Esophagus muscularis mucosa (tissue), 4 donors: ENCODE measurements at regions not wholly inside any gene's neighbourhood (a gene's known extent, or its start where the extent isn't known, plus 50 kb on each side); places are given as distances from the start of the nearest gene placed in this dataset.
"Not testable (repeated sequence)": the region's sequence is repeated elsewhere in the genome, so short reads cannot be mapped to it uniquely, and the experiment has no call there.

Experiments
- DNase-seq: peaks from one replicate; pipeline ENCODE4 v3.0.0-alpha.2; 2017; ENCODE audit errors: extremely low spot score
- H3K27ac ChIP-seq, 4 donors: fragments of 200-600 bp; sonication (generic); replicated peaks in 1 of 4; 1 replicate in 3 of 4; 2 replicates in 1 of 4; pipeline ENCODE4 v1.5.1; 2016 to 2019; ENCODE audit warnings: mild to moderate bottlenecking in 1 of 4
- H3K27me3 ChIP-seq, 4 donors: fragments of 200-600 bp; sonication (generic); one replicate each; pipeline versions ENCODE4 v1.5.1 to v1.6.0; 2016 to 2019
- H3K36me3 ChIP-seq, 4 donors: fragments of 200-600 bp; sonication (generic); one replicate each; pipeline ENCODE4 v1.5.1; 2016 to 2019
- H3K4me1 ChIP-seq, 4 donors: fragments of 200-600 bp; sonication (generic); one replicate each; pipeline ENCODE4 v1.5.1; 2016 to 2019
- H3K4me3 ChIP-seq, 4 donors: fragments of 200-600 bp; sonication (generic); 1 replicate in 2 of 4; 2 replicates in 2 of 4; pipeline ENCODE4 v1.5.1; 2016 to 2019; ENCODE audit warnings: mild to moderate bottlenecking in 4 of 4, moderate library complexity in 1 of 4
- H3K9me3 ChIP-seq, 4 donors: fragments of 200-600 bp; sonication (generic); 1 replicate in 3 of 4; 2 replicates in 1 of 4; pipeline ENCODE4 v1.5.1; 2016 to 2019
- CTCF ChIP-seq, 3 experiments: fragments of 200-600 bp in 2 of 3; fragments of 450-650 bp in 1 of 3; sonication (generic) in 2 of 3; IDR thresholded peaks; one replicate each; pipeline ENCODE4 v1.5.1; 2017 to 2019; ENCODE audit warnings: antibody characterized with exemption in 3 of 3, mild to moderate bottlenecking in 2 of 3, moderate library complexity in 1 of 3
- EP300 ChIP-seq: sonication (generic); formaldehyde crosslinking; IDR thresholded peaks from one replicate; pipeline ENCODE4 v1.6.1; 2017; ENCODE audit warnings: antibody characterized with exemption
- POLR2A ChIP-seq: fragments of 450-650 bp; IDR thresholded peaks from one replicate; pipeline ENCODE4 v1.6.1; 2017; ENCODE audit warnings: antibody characterized with exemption, moderate library complexity, mild to moderate bottlenecking, low read depth
- POLR2AphosphoS5 ChIP-seq, 2 donors: sonication (generic); formaldehyde crosslinking; IDR thresholded peaks; one replicate each; pipeline ENCODE4 v1.6.1; 2017; ENCODE audit warnings: antibody characterized with exemption in 2 of 2
- WGBS: methylation state at CpG from one replicate; pipeline ENCODE4 v1.1.5; 2018; 5-methylcytosine and 5-hydroxymethylcytosine counted together
- intact Hi-C: fragments of 100-400 bp; cut with DNase I; formaldehyde crosslinking; loops from one replicate; pipeline ENCODE4 v1.15.1; 2023

DNA sequence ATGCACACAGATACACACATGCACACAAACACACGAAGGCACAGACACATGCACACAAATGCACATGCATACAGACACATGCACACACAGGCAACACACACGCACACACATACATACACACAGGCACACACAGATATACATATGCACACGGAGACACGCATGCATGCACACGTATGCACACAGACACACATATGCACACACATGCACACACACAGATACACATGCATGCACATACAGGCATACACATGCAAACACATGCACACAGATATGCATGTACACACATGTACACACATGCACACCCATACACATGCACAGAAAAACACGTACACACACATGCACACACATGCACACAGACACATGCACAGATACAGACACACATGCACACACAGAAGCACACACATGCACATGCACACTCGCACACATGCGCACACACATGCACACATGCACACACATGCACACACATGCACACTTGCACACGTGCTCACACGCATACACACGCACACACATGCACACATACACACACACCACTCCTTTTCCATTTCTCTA, 70.8 kb upstream of the ALDH3B2 start:
- no peak for DNase-seq
- intact Hi-C loops: no loop called here
- H3K9me3 ChIP-seq: no peaks in the 10 kb centered on the region
- no peaks in the 10 kb centered on the region for H3K4me1 ChIP-seq
- H3K27me3 ChIP-seq: no peaks in the 10 kb centered on the region
- TF ChIP-seq EP300 (no peak), CTCF (IDR thresholded peaks at IDR 0.05) (no peak), POLR2AphosphoS5 (IDR thresholded peaks at IDR 0.05) (no peak), POLR2A (no peak)
- WGBS: 93% methylated on average over 11 of the region's 11 CpGs
- H3K27ac ChIP-seq: no peak overlapping the region
- H3K36me3 ChIP-seq: no peaks in the 10 kb centered on the region
- no peak overlapping the region for H3K4me3 ChIP-seq

- H3K4me1 ChIP-seq, H3K4me3 ChIP-seq, DNase-seq, H3K27ac ChIP-seq, H3K9me3 ChIP-seq, H3K27me3 ChIP-seq, intact Hi-C loops, H3K36me3 ChIP-seq: not testable (repeated sequence)
- 75% methylated on average over 8 of the region's 9 CpGs for WGBS
These were observed 69.8 kb upstream of the ALDH3B2 start for GRCh38 chr11:67744231-67744630.

- H3K27ac ChIP-seq, intact Hi-C loops, H3K9me3 ChIP-seq, H3K4me3 ChIP-seq, DNase-seq, H3K36me3 ChIP-seq, H3K4me1 ChIP-seq, H3K27me3 ChIP-seq: not testable (repeated sequence)
- 82% methylated on average over 11 of the region's 14 CpGs for WGBS
These were observed 63.8 kb upstream of the ALDH3B2 start for GRCh38 chr11:67738231-67738630.

- not testable (repeated sequence) for H3K36me3 ChIP-seq
These were observed 63.2 kb upstream of the ALDH3B2 start for GRCh38 chr11:67737562-67738080.

DNA sequence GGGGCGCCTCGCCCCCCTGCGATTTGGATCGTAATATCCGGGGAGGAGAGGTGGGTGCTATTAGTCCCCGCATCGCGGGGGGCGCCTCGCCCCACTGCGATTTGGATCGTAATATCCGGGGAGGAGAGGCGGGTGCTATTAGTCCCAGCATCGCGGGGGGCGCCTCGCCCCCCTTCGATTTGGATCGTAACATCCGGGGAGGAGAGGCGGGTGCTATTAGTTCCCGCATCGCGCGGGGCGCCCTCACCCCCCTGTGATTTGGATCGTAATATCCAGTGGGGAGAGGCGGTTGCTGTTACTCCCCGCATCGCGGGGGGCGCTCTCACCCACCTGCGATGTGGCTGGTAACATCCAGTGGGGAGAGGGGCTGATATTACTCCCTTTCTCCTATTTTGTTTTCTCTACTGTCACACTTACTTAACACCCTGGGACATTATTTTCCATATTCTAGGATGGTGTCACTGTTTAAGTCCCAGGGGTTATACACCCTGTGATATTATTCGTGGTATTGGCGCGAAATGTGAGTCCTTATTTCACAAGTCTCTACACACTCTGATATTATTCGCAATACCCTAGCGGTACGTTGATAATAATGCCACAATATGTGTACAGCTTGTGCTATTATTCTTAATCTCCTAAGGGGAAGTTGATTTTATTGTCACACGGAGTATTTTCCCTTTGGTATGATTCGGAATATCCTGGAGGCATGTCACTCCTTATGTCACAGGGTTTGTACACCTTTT, 57.8 kb upstream of the ALDH3B2 start:
- H3K27ac ChIP-seq: no peak overlapping the region
- no peaks in the 10 kb centered on the region for H3K36me3 ChIP-seq
- H3K4me1 ChIP-seq: peaks cover 0 to 8% (median 3%) of the 10 kb centered on the region in 4 donors
- peak overlapping the region; percentile 7 to 31 (median 21) for H3K4me3 ChIP-seq
- DNase-seq: no peak
- intact Hi-C loops: no loop called here
- peaks cover 0 to 29% (median 7%) of the 10 kb centered on the region in 4 donors for H3K27me3 ChIP-seq
- TF ChIP-seq POLR2A: no peak
- peak in 1 of 3 experiments; percentile 17 for TF ChIP-seq CTCF (IDR thresholded peaks at IDR 0.05)
- H3K9me3 ChIP-seq: no peaks in the 10 kb centered on the region
- 72% methylated on average over 8 of the region's 42 CpGs for WGBS

More at GRCh38 chr11:67737562-67738080, 63.2 kb upstream of the ALDH3B2 start:
- H3K27ac ChIP-seq, H3K9me3 ChIP-seq, H3K4me1 ChIP-seq, DNase-seq, H3K27me3 ChIP-seq, H3K4me3 ChIP-seq, intact Hi-C loops: not testable (repeated sequence)
- whole genome bisulfite sequencing: 84% methylated on average over 9 of the region's 9 CpGs

- Histone ChIP-seq H3K27me3 (peaks cover 0 to 29% (median 7%) of the 10 kb centered on the region in 4 donors), H3K27ac (no peak overlapping the region), H3K36me3 (no peaks in the 10 kb centered on the region), H3K4me3 (peak overlapping the region in 3 of 4 donors; percentile 11 to 31 (median 31)), H3K4me1 (peaks cover 0 to 8% (median 3%) of the 10 kb centered on the region in 4 donors), H3K9me3 (no peaks in the 10 kb centered on the region)
- TF ChIP-seq POLR2A (no peak), CTCF (IDR thresholded peaks at IDR 0.05) (no peak), EP300 (no peak), POLR2AphosphoS5 (IDR thresholded peaks at IDR 0.05) (no peak)
- no peak for DNase-seq
- intact Hi-C loops: no loop called here
- 39% methylated on average over 13 of the region's 14 CpGs for WGBS
These were observed 57.2 kb upstream of the ALDH3B2 start for GRCh38 chr11:67731583-67731982.

DNA sequence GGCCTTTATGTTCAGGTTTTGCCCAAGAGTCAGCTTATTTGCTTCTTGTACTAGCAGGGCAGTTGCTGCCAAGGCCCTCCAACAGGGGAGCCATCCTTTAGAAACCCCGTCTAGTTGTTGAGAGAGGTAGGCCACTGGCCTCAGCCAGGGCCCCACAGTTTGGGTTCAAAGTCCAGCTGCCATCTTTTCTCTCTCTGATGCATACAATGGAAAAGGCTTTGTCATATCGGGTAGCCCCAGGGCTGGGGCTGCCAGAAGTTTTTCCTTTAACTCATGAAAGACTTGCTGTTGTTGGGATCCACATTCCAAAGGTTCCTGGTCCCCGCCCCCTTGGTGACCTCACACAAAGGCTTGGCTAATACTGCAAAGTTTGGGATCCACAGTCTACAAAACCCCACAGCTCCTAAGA, 53.7 kb upstream of the ALDH3B2 start:
- H3K27me3 ChIP-seq: peaks cover 0 to 27% (median 7%) of the 10 kb centered on the region in 4 donors
- H3K27ac ChIP-seq, H3K4me3 ChIP-seq, H3K4me1 ChIP-seq, H3K36me3 ChIP-seq, intact Hi-C loops, DNase-seq, H3K9me3 ChIP-seq: not testable (repeated sequence)
- WGBS: 100% methylated on average over 1 of the region's 3 CpGs

GRCh38 chr11:67727066-67728040, 52.9 kb upstream of the ALDH3B2 start:
- H3K9me3 ChIP-seq, intact Hi-C loops, H3K4me3 ChIP-seq, H3K4me1 ChIP-seq, H3K36me3 ChIP-seq, H3K27ac ChIP-seq, DNase-seq: not testable (repeated sequence)
- peaks cover 0 to 20% (median 7%) of the 10 kb centered on the region in 4 donors for H3K27me3 ChIP-seq
- 84% methylated on average over 17 of the region's 19 CpGs for WGBS
